HUES6 (cell line): ENCODE measurements at regions not wholly inside any gene's neighbourhood (a gene's known extent, or its start where the extent isn't known, plus 50 kb on each side); places are given as distances from the start of the nearest gene placed in this dataset.

Source experiments
- H3K27ac ChIP-seq: 2 replicates; pipeline ENCODE4 v1.7.0; 2013; ENCODE audit warnings: low read depth, mild to moderate bottlenecking, low read length, inconsistent platforms
- H3K27me3 ChIP-seq: 2 replicates; pipeline ENCODE4 v1.6.1; 2013; ENCODE audit warnings: low read length; ENCODE audit not compliant: control insufficient read depth, insufficient read depth
- H3K36me3 ChIP-seq: 2 replicates; pipeline ENCODE4 v1.6.1; 2013; ENCODE audit warnings: low read length; ENCODE audit not compliant: control insufficient read depth, insufficient read depth
- H3K4me1 ChIP-seq: 2 replicates; pipeline ENCODE4 v1.6.1; 2013; ENCODE audit warnings: low read length; ENCODE audit not compliant: control insufficient read depth, insufficient read depth
- H3K4me3 ChIP-seq: 2 replicates; pipeline ENCODE4 v1.5.1; 2013; ENCODE audit warnings: low read depth, low read length
- H3K9ac ChIP-seq: one replicate; pipeline ENCODE4 v1.6.1; 2013; ENCODE audit warnings: mild to moderate bottlenecking, low read length
- H3K9me3 ChIP-seq: 2 replicates; pipeline ENCODE4 v1.6.1; 2013; ENCODE audit warnings: low read depth, low read length; ENCODE audit not compliant: control insufficient read depth, insufficient read depth

- no peaks in the 10 kb centered on the region for H3K9me3 ChIP-seq
- no peak overlapping the region for H3K4me3 ChIP-seq
- H3K4me1 ChIP-seq: no peaks in the 10 kb centered on the region
- H3K9ac ChIP-seq: no peak overlapping the region
- no peaks in the 10 kb centered on the region for H3K27me3 ChIP-seq
- H3K27ac ChIP-seq: no peak overlapping the region
- no peaks in the 10 kb centered on the region for H3K36me3 ChIP-seq
These were observed 376.0 kb downstream of the LRRC70 start for GRCh38 chr5:62954578-62954977.

- H3K27ac ChIP-seq: no peak overlapping the region
- no peaks in the 10 kb centered on the region for H3K9me3 ChIP-seq
- H3K36me3 ChIP-seq: no peaks in the 10 kb centered on the region
- H3K9ac ChIP-seq: no peak overlapping the region
- H3K4me1 ChIP-seq: no peaks in the 10 kb centered on the region
- H3K4me3 ChIP-seq: no peak overlapping the region
- no peaks in the 10 kb centered on the region for H3K27me3 ChIP-seq
These were observed 369.7 kb downstream of the LRRC70 start for GRCh38 chr5:62948301-62948700.

- Histone ChIP-seq H3K27ac (no peak overlapping the region), H3K9me3 (no peaks in the 10 kb centered on the region), H3K4me3 (no peak overlapping the region), H3K4me1 (peaks cover 5% of the 10 kb centered on the region; the same call in 1 of the 2 replicates), H3K36me3 (no peaks in the 10 kb centered on the region), H3K9ac (no peak overlapping the region), H3K27me3 (no peaks in the 10 kb centered on the region)
These were observed 363.8 kb downstream of the LRRC70 start for GRCh38 chr5:62942384-62942783.

- Histone ChIP-seq H3K4me3 (no peak overlapping the region), H3K27ac (no peak overlapping the region), H3K27me3 (no peaks in the 10 kb centered on the region), H3K9me3 (no peaks in the 10 kb centered on the region), H3K4me1 (peaks cover 5% of the 10 kb centered on the region; the same call in 1 of the 2 replicates), H3K9ac (no peak overlapping the region), H3K36me3 (no peaks in the 10 kb centered on the region)
These were observed 360.3 kb downstream of the LRRC70 start for GRCh38 chr5:62938927-62939326.

- Histone ChIP-seq H3K4me3 (no peak overlapping the region), H3K27me3 (no peaks in the 10 kb centered on the region), H3K9me3 (no peaks in the 10 kb centered on the region), H3K4me1 (peaks cover 5% of the 10 kb centered on the region; the same call in 1 of the 2 replicates), H3K36me3 (no peaks in the 10 kb centered on the region), H3K27ac (no peak overlapping the region), H3K9ac (no peak overlapping the region)
These were observed 359.3 kb downstream of the LRRC70 start for GRCh38 chr5:62937661-62938558.

- Histone ChIP-seq H3K27ac (no peak overlapping the region), H3K9me3 (no peaks in the 10 kb centered on the region), H3K4me3 (no peak overlapping the region), H3K9ac (no peak overlapping the region), H3K27me3 (no peaks in the 10 kb centered on the region), H3K4me1 (peaks cover 5% of the 10 kb centered on the region; the same call in 1 of the 2 replicates), H3K36me3 (no peaks in the 10 kb centered on the region)
These were observed 357.0 kb downstream of the LRRC70 start for GRCh38 chr5:62935660-62936059.

- no peaks in the 10 kb centered on the region for H3K27me3 ChIP-seq
- H3K4me3 ChIP-seq: no peak overlapping the region
- H3K36me3 ChIP-seq: no peaks in the 10 kb centered on the region
- no peak overlapping the region for H3K27ac ChIP-seq
- H3K9ac ChIP-seq: no peak overlapping the region
- no peaks in the 10 kb centered on the region for H3K9me3 ChIP-seq
- H3K4me1 ChIP-seq: peaks cover 5% of the 10 kb centered on the region; the same call in 1 of the 2 replicates
These were observed 355.7 kb downstream of the LRRC70 start for GRCh38 chr5:62934319-62934718.

GRCh38 chr5:62933261-62933660 is 354.6 kb downstream of the LRRC70 start:
- no peak overlapping the region for H3K9ac ChIP-seq
- no peaks in the 10 kb centered on the region for H3K9me3 ChIP-seq
- H3K4me1 ChIP-seq: peaks cover under 1% of the 10 kb centered on the region; the same call in 1 of the 2 replicates
- H3K4me3 ChIP-seq: no peak overlapping the region
- H3K27me3 ChIP-seq: no peaks in the 10 kb centered on the region
- no peak overlapping the region for H3K27ac ChIP-seq
- no peaks in the 10 kb centered on the region for H3K36me3 ChIP-seq

- Histone ChIP-seq H3K9me3 (no peaks in the 10 kb centered on the region), H3K27me3 (no peaks in the 10 kb centered on the region), H3K4me3 (no peak overlapping the region), H3K36me3 (no peaks in the 10 kb centered on the region), H3K27ac (no peak overlapping the region), H3K9ac (no peak overlapping the region), H3K4me1 (no peaks in the 10 kb centered on the region)
These were observed 352.7 kb downstream of the LRRC70 start for GRCh38 chr5:62931153-62931950.

GRCh38 chr5:62922191-62922590 is 343.6 kb downstream of the LRRC70 start:
- Histone ChIP-seq H3K4me3 (no peak overlapping the region), H3K9me3 (no peaks in the 10 kb centered on the region), H3K9ac (no peak overlapping the region), H3K36me3 (no peaks in the 10 kb centered on the region), H3K27me3 (no peaks in the 10 kb centered on the region), H3K27ac (no peak overlapping the region), H3K4me1 (no peaks in the 10 kb centered on the region)

- H3K27me3 ChIP-seq: no peaks in the 10 kb centered on the region
- no peak overlapping the region for H3K9ac ChIP-seq
- no peak overlapping the region for H3K4me3 ChIP-seq
- H3K4me1 ChIP-seq: no peaks in the 10 kb centered on the region
- H3K9me3 ChIP-seq: no peaks in the 10 kb centered on the region
- H3K36me3 ChIP-seq: no peaks in the 10 kb centered on the region
- H3K27ac ChIP-seq: no peak overlapping the region
These were observed 342.2 kb downstream of the LRRC70 start for GRCh38 chr5:62920856-62921255.
